Activated CD4-positive, alpha-beta T cell treated with anti-CD3 and anti-CD28 coated beads for 36 hours (primary cell): ENCODE measurements at regions not wholly inside any gene's neighbourhood (a gene's known extent, or its start where the extent isn't known, plus 50 kb on each side); places are given as distances from the start of the nearest gene placed in this dataset.

Experiments used
- ATAC-seq: fragments of 200-7000 bp; cut with Tn5 transposase; one replicate; pipeline ENCODE4 v1.10.0; 2021; ENCODE audit warnings: mild to moderate bottlenecking, moderate library complexity
- CTCF ChIA-PET: fragments of 350-600 bp; sonication (Branson Sonifier 250); formaldehyde crosslinking; loops from one replicate; lab custom pipeline; 2021; ENCODE audit warnings: antibody characterized with exemption; lab: Charles Lee
- POLR2A ChIA-PET: fragments of 350-600 bp; sonication (Branson Sonifier 250); formaldehyde crosslinking; loops from one replicate; lab custom pipeline; 2021; ENCODE audit warnings: antibody characterized with exemption, inconsistent platforms; lab: Charles Lee
- DNase-seq: peaks from one replicate; pipeline ENCODE4 v3.0.0-alpha.2; 2020
- H3K27ac Mint-ChIP-seq: one replicate; pipeline ENCODE4 v1.8.0; 2021; ENCODE audit warnings: mixed read lengths
- H3K27me3 Mint-ChIP-seq: one replicate; pipeline ENCODE4 v1.8.0; 2021; ENCODE audit warnings: mixed read lengths
- H3K36me3 Mint-ChIP-seq: one replicate; pipeline ENCODE4 v1.8.0; 2021; ENCODE audit warnings: low read depth, mixed read lengths
- H3K4me1 Mint-ChIP-seq: one replicate; pipeline ENCODE4 v1.8.0; 2021; ENCODE audit warnings: mixed read lengths
- H3K4me3 Mint-ChIP-seq: one replicate; pipeline ENCODE4 v1.8.0; 2021; ENCODE audit warnings: mild to moderate bottlenecking, moderate library complexity, mixed read lengths
- H3K9me3 Mint-ChIP-seq: one replicate; pipeline ENCODE4 v1.8.0; 2021; ENCODE audit warnings: low read depth, mixed read lengths
- intact Hi-C, 2 experiments: fragments of 100-400 bp; cut with DNase I in 1 of 2; cut with micrococcal nuclease in 1 of 2; formaldehyde crosslinking; loops; one replicate each; pipeline versions ENCODE4 v1.14.2 to v1.15.1; 2022 to 2024; cut with DNase I, micrococcal nuclease

- DNase-seq (no peak), ATAC-seq (no peak)
- Mint-ChIP-seq H3K27ac (no peak overlapping the region), H3K4me3 (no peak overlapping the region), H3K27me3 (no peaks in the 10 kb centered on the region), H3K36me3 (no peaks in the 10 kb centered on the region), H3K9me3 (peaks cover 7% of the 10 kb centered on the region), H3K4me1 (no peaks in the 10 kb centered on the region)
- intact Hi-C loops: no loop called here
- POLR2A ChIA-PET: no interaction called here
- CTCF ChIA-PET: interaction anchor here (1.0 kb wide), 1 partner anchor 11 kb away, joined by 3 read pairs; no protein-coding TSS in a partner anchor
These were observed 847.3 kb upstream of the SOX11 start for GRCh38 chr2:4844881-4845280.

GRCh38 chr2:4862031-4862430 is 830.2 kb upstream of the SOX11 start:
- no peaks in the 10 kb centered on the region for H3K4me1 Mint-ChIP-seq
- POLR2A ChIA-PET: no interaction called here
- intact Hi-C loops: no loop called here

GRCh38 chr2:4866198-4866597 is 826.0 kb upstream of the SOX11 start:
- CTCF ChIA-PET: no interaction called here
- POLR2A ChIA-PET: no interaction called here
- H3K27me3 Mint-ChIP-seq: no peaks in the 10 kb centered on the region
- no peaks in the 10 kb centered on the region for H3K36me3 Mint-ChIP-seq
- DNase-seq: no peak
- H3K4me1 Mint-ChIP-seq: no peaks in the 10 kb centered on the region
- no peak overlapping the region for H3K4me3 Mint-ChIP-seq
- intact Hi-C loops: no loop called here
- H3K9me3 Mint-ChIP-seq: peaks cover 8% of the 10 kb centered on the region
- no peak for ATAC-seq
- no peak overlapping the region for H3K27ac Mint-ChIP-seq

More at GRCh38 chr2:4862031-4862430, 830.2 kb upstream of the SOX11 start:
- no peak overlapping the region for H3K27ac Mint-ChIP-seq
- H3K4me3 Mint-ChIP-seq: no peak overlapping the region
- no peak for ATAC-seq
- H3K36me3 Mint-ChIP-seq: no peaks in the 10 kb centered on the region
- CTCF ChIA-PET: interaction anchor here (0.9 kb wide), 1 partner anchor 48 kb away, joined by 3 read pairs; no protein-coding TSS in a partner anchor
- peaks cover 10% of the 10 kb centered on the region for H3K9me3 Mint-ChIP-seq
- H3K27me3 Mint-ChIP-seq: no peaks in the 10 kb centered on the region
- DNase-seq: no peak

- Mint-ChIP-seq H3K27ac (no peak overlapping the region), H3K4me3 (no peak overlapping the region), H3K27me3 (no peaks in the 10 kb centered on the region), H3K9me3 (no peaks in the 10 kb centered on the region), H3K4me1 (no peaks in the 10 kb centered on the region), H3K36me3 (no peaks in the 10 kb centered on the region)
- no peak for ATAC-seq
- no peak for DNase-seq
- ChIA-PET CTCF (no interaction called here), POLR2A (no interaction called here)
- intact Hi-C loops: no loop called here
These were observed 823.7 kb upstream of the SOX11 start for GRCh38 chr2:4868466-4868865.

- CTCF ChIA-PET: no interaction called here
- no peaks in the 10 kb centered on the region for H3K4me1 Mint-ChIP-seq
- intact Hi-C loops: no loop called here
- no peaks in the 10 kb centered on the region for H3K9me3 Mint-ChIP-seq
- POLR2A ChIA-PET: no interaction called here
- H3K27ac Mint-ChIP-seq: no peak overlapping the region
- no peaks in the 10 kb centered on the region for H3K36me3 Mint-ChIP-seq
- ATAC-seq: no peak
- DNase-seq: no peak
- H3K27me3 Mint-ChIP-seq: no peaks in the 10 kb centered on the region
- no peak overlapping the region for H3K4me3 Mint-ChIP-seq
These were observed 823.0 kb upstream of the SOX11 start for GRCh38 chr2:4869154-4869553.

GRCh38 chr2:4873364-4873763 is 818.8 kb upstream of the SOX11 start:
- intact Hi-C loops: no loop called here
- Mint-ChIP-seq H3K36me3 (no peaks in the 10 kb centered on the region), H3K4me3 (no peak overlapping the region), H3K27ac (no peak overlapping the region), H3K27me3 (no peaks in the 10 kb centered on the region), H3K4me1 (no peaks in the 10 kb centered on the region), H3K9me3 (peaks cover 7% of the 10 kb centered on the region)
- DNase-seq (no peak), ATAC-seq (no peak)
- ChIA-PET POLR2A (no interaction called here), CTCF (no interaction called here)

- H3K27me3 Mint-ChIP-seq: no peaks in the 10 kb centered on the region
- H3K4me1 Mint-ChIP-seq: no peaks in the 10 kb centered on the region
- ATAC-seq: no peak
- CTCF ChIA-PET: no interaction called here
- intact Hi-C loops: no loop called here
- no peaks in the 10 kb centered on the region for H3K36me3 Mint-ChIP-seq
- H3K9me3 Mint-ChIP-seq: peaks cover 8% of the 10 kb centered on the region
- no peak for DNase-seq
- H3K27ac Mint-ChIP-seq: no peak overlapping the region
- no peak overlapping the region for H3K4me3 Mint-ChIP-seq
- POLR2A ChIA-PET: no interaction called here
These were observed 818.1 kb upstream of the SOX11 start for GRCh38 chr2:4873876-4874593.

- ChIA-PET POLR2A (no interaction called here), CTCF (no interaction called here)
- Mint-ChIP-seq H3K27ac (no peak overlapping the region), H3K27me3 (no peaks in the 10 kb centered on the region), H3K4me3 (no peak overlapping the region), H3K9me3 (peaks cover 10% of the 10 kb centered on the region), H3K4me1 (no peaks in the 10 kb centered on the region), H3K36me3 (no peaks in the 10 kb centered on the region)
- no peak for ATAC-seq
- intact Hi-C loops: no loop called here
- DNase-seq: no peak
These were observed 809.8 kb upstream of the SOX11 start for GRCh38 chr2:4882421-4882820.

GRCh38 chr2:4882941-4883340 is 809.2 kb upstream of the SOX11 start:
- intact Hi-C loops: no loop called here

GRCh38 chr2:4883375-4883774 is 808.8 kb upstream of the SOX11 start:
- CTCF ChIA-PET: no interaction called here
- Mint-ChIP-seq H3K27me3 (no peaks in the 10 kb centered on the region), H3K9me3 (peaks cover 9% of the 10 kb centered on the region), H3K27ac (no peak overlapping the region), H3K36me3 (no peaks in the 10 kb centered on the region), H3K4me3 (no peak overlapping the region), H3K4me1 (no peaks in the 10 kb centered on the region)
- ATAC-seq (no peak), DNase-seq (no peak)
- intact Hi-C loops: no loop called here
- POLR2A ChIA-PET: no interaction called here

More at GRCh38 chr2:4882941-4883340, 809.2 kb upstream of the SOX11 start:
- ChIA-PET POLR2A (no interaction called here), CTCF (no interaction called here)
- Mint-ChIP-seq H3K27ac (no peak overlapping the region), H3K27me3 (no peaks in the 10 kb centered on the region), H3K36me3 (no peaks in the 10 kb centered on the region), H3K4me3 (no peak overlapping the region), H3K9me3 (peaks cover 10% of the 10 kb centered on the region), H3K4me1 (no peaks in the 10 kb centered on the region)
- no peak for DNase-seq
- no peak for ATAC-seq

GRCh38 chr2:4884117-4884571 is 808.0 kb upstream of the SOX11 start:
- POLR2A ChIA-PET: no interaction called here
- no peaks in the 10 kb centered on the region for H3K4me1 Mint-ChIP-seq
- DNase-seq (no peak), ATAC-seq (no peak)
- CTCF ChIA-PET: no interaction called here
- H3K9me3 Mint-ChIP-seq: peaks cover 8% of the 10 kb centered on the region
- H3K4me3 Mint-ChIP-seq: no peak overlapping the region
- H3K27me3 Mint-ChIP-seq: no peaks in the 10 kb centered on the region
- no peaks in the 10 kb centered on the region for H3K36me3 Mint-ChIP-seq
- intact Hi-C loops: no loop called here
- H3K27ac Mint-ChIP-seq: no peak overlapping the region

GRCh38 chr2:4891394-4891793 is 800.8 kb upstream of the SOX11 start:
- no peak overlapping the region for H3K4me3 Mint-ChIP-seq
- no peak for ATAC-seq

More at GRCh38 chr2:4891394-4891793, 800.8 kb upstream of the SOX11 start:
- Mint-ChIP-seq H3K36me3 (no peaks in the 10 kb centered on the region), H3K27ac (no peak overlapping the region), H3K9me3 (peaks cover 4% of the 10 kb centered on the region), H3K27me3 (no peaks in the 10 kb centered on the region), H3K4me1 (no peaks in the 10 kb centered on the region)
- ChIA-PET POLR2A (no interaction called here), CTCF (no interaction called here)
- DNase-seq: no peak
- intact Hi-C loops: no loop called here
